OCI-LY7 (cell line): ENCODE measurements at regions not wholly inside any gene's neighbourhood (a gene's known extent, or its start where the extent isn't known, plus 50 kb on each side); places are given as distances from the start of the nearest gene placed in this dataset.
A peak's percentile ranks its signal among the peaks of the same experiment; 100 is the strongest.

Experiments used
- BruUV-seq: library from RNA; stranded (reverse); fragments of 400-500 nt; replicated peaks from 2 replicates; lab custom pipeline; 2021; lab: Mats Ljungman, UMichigan
- CTCF ChIA-PET: fragments of 300-600 bp; sonication (Branson Sonifier 250); formaldehyde crosslinking; loops from one replicate; lab custom pipeline; 2022; ENCODE audit warnings: antibody characterized with exemption; ENCODE audit not compliant: unreplicated experiment; lab: Charles Lee
- POLR2A ChIA-PET: fragments of 300-600 bp; sonication (Branson Sonifier 250); formaldehyde crosslinking; loops from one replicate; lab custom pipeline; 2022; ENCODE audit warnings: antibody characterized with exemption; lab: Charles Lee
- DNase-seq: peaks from one replicate; pipeline ENCODE4 v3.0.0-alpha.2; 2015; ENCODE audit warnings: low spot score
- H2AFZ ChIP-seq: fragments of 200-600 bp; sonication (generic), shearing (Covaris generic); 2 replicates; pipeline ENCODE4 v1.6.1; 2014; ENCODE audit warnings: mild to moderate bottlenecking, antibody characterized with exemption, low read length, moderate library complexity
- H3K27ac ChIP-seq: fragments of 200-600 bp; sonication (generic); 2 replicates; pipeline ENCODE4 v1.5.1; 2014; ENCODE audit warnings: mixed run types, low read depth, mild to moderate bottlenecking, moderate library complexity, low read length, inconsistent platforms; ENCODE audit not compliant: poor library complexity, severe bottlenecking
- H3K36me3 ChIP-seq: fragments of 200-600 bp; sonication (generic); 2 replicates; pipeline ENCODE4 v1.6.1; 2014; ENCODE audit warnings: mild to moderate bottlenecking, antibody characterized with exemption, low read length, moderate library complexity, mixed read lengths; ENCODE audit not compliant: insufficient read depth
- H3K4me1 ChIP-seq: fragments of 200-600 bp; sonication (generic); 2 replicates; pipeline ENCODE4 v1.5.1; 2014; ENCODE audit warnings: mild to moderate bottlenecking, low read length; ENCODE audit not compliant: insufficient read depth, poor library complexity, severe bottlenecking
- H3K4me2 ChIP-seq: fragments of 200-600 bp; sonication (generic); 2 replicates; pipeline ENCODE4 v1.6.1; 2014; ENCODE audit warnings: mild to moderate bottlenecking, low read length
- H3K4me3 ChIP-seq: fragments of 200-600 bp; sonication (generic); 2 replicates; pipeline ENCODE4 v1.5.1; 2014; ENCODE audit warnings: mild to moderate bottlenecking, low read depth, low read length; ENCODE audit not compliant: poor library complexity, severe bottlenecking
- H3K79me2 ChIP-seq: fragments of 200-600 bp; sonication (generic); 2 replicates; pipeline ENCODE4 v1.6.1; 2016; ENCODE audit warnings: low read depth, mild to moderate bottlenecking, low read length, moderate library complexity, mixed read lengths; ENCODE audit not compliant: insufficient read depth
- H3K9me2 ChIP-seq: fragments of 200-600 bp; sonication (generic); 2 replicates; pipeline ENCODE4 v1.6.1; 2016; ENCODE audit warnings: mild to moderate bottlenecking, low read length, mixed read lengths; ENCODE audit not compliant: insufficient read depth
- H3K9me3 ChIP-seq: fragments of 200-600 bp; sonication (generic); 2 replicates; pipeline ENCODE4 v1.6.1; 2014; ENCODE audit warnings: mild to moderate bottlenecking, mixed run types, low read length, mixed read lengths
- H4K20me1 ChIP-seq: fragments of 200-600 bp; sonication (generic); 2 replicates; pipeline ENCODE4 v1.6.1; 2014; ENCODE audit warnings: mild to moderate bottlenecking, antibody characterized with exemption, low read length, moderate library complexity, mixed read lengths; ENCODE audit not compliant: insufficient read depth
- EZH2phosphoT487 ChIP-seq: fragments of 200-600 bp; sonication (generic); IDR thresholded peaks from 2 replicates; pipeline ENCODE4 v1.6.1; 2018; ENCODE audit warnings: low read depth, borderline replicate concordance, mild to moderate bottlenecking, mixed run types, antibody characterized with exemption, low read length, moderate library complexity, mixed read lengths
- intact Hi-C: fragments of 100-400 bp; cut with micrococcal nuclease; formaldehyde crosslinking; loops from one replicate; pipeline ENCODE4 v1.10.0; 2022; ENCODE audit not compliant: unreplicated experiment
- TF ChIP-seq, protein P1 (sequence below): fragments of 200-600 bp; sonication (generic); conservative IDR thresholded peaks from 2 replicates; pipeline ENCODE4 v1.5.1; 2014; ENCODE audit warnings: mild to moderate bottlenecking, antibody characterized with exemption, low read length, moderate library complexity, mixed read lengths

DNA sequence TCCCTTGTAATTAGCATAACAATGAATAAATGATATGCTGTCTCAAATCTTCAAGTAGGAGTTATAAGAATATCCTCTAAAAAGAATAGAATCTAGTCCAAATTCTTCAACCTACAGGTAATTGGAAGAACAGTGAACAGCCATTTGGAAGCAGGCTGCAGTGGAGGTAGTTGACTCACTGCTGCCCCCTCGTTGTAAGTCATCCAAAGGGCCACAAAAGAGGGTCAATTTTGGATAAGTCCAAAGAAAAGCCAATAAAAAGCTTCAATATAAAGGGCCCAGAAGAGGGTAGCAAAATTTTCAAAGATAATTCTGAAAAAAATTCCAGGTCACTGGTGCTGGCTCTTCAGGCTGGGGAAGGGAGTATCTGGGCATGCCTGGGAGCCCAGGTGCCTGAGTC is 60.8 kb upstream of the SSTR4 start:
- ChIA-PET CTCF (no interaction called here), POLR2A (no interaction called here)
- H3K4me2 ChIP-seq, result no peak overlapping the region
- no peak overlapping the region for H2AFZ ChIP-seq
- TF ChIP-seq, protein P1, sequence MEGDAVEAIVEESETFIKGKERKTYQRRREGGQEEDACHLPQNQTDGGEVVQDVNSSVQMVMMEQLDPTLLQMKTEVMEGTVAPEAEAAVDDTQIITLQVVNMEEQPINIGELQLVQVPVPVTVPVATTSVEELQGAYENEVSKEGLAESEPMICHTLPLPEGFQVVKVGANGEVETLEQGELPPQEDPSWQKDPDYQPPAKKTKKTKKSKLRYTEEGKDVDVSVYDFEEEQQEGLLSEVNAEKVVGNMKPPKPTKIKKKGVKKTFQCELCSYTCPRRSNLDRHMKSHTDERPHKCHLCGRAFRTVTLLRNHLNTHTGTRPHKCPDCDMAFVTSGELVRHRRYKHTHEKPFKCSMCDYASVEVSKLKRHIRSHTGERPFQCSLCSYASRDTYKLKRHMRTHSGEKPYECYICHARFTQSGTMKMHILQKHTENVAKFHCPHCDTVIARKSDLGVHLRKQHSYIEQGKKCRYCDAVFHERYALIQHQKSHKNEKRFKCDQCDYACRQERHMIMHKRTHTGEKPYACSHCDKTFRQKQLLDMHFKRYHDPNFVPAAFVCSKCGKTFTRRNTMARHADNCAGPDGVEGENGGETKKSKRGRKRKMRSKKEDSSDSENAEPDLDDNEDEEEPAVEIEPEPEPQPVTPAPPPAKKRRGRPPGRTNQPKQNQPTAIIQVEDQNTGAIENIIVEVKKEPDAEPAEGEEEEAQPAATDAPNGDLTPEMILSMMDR, result peak; percentile 69
- no peak for TF ChIP-seq EZH2phosphoT487
- H3K4me3 ChIP-seq, result no peak overlapping the region
- peak; percentile 2 for DNase-seq
- intact Hi-C loops, result loop anchor here (10.0 kb wide), 1 partner anchor 280 kb away; no protein-coding TSS in a partner anchor
- no peaks in the 10 kb centered on the region for H4K20me1 ChIP-seq
- H3K9me3 ChIP-seq, result no peaks in the 10 kb centered on the region
- no TSS peak for BruUV-seq
- H3K4me1 ChIP-seq, result no peaks in the 10 kb centered on the region
- H3K36me3 ChIP-seq, result no peaks in the 10 kb centered on the region
- no peaks in the 10 kb centered on the region for H3K79me2 ChIP-seq
- no peak overlapping the region for H3K27ac ChIP-seq
- H3K9me2 ChIP-seq, result no peaks in the 10 kb centered on the region

DNA sequence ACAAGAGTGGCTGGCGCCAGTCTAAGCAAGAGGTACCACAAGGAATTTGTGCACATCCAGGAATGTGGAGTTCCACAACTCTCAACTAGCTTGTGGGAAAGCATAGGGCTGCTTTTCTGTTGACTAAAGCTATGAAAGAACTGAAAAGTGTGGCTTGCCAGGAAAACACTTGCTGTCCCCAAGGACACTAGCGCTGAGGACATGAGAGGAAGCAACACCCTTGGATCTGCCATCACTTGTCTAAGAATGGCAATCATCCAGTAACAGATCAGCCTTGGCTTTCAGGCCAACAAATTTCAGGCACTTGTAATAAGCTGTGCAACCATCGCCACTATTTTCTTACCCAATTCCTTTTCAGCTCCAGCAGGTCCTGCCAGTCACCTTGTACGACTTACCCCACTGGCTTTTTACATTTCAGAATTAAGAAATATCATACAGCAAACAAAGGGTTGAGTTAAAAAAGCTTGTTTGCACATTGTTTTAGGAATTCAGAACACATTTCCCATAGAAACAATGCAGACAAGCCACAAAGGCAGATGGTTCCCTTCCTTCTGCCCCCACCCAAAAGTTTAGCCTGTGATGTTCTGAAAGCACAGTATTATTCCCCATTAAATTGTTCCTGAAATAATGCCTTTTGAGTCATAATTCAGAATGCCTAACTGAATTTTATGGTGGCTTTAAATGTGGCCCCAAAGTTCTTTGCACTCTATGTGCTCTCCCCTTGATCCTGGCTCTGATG is 57.9 kb upstream of the SSTR4 start:
- DNase-seq, result no peak
- Histone ChIP-seq H3K4me2 (no peak overlapping the region), H3K4me3 (no peak overlapping the region), H3K36me3 (no peaks in the 10 kb centered on the region), H3K79me2 (no peaks in the 10 kb centered on the region), H3K4me1 (no peaks in the 10 kb centered on the region), H4K20me1 (no peaks in the 10 kb centered on the region), H3K9me3 (no peaks in the 10 kb centered on the region), H3K27ac (no peak overlapping the region), H3K9me2 (no peaks in the 10 kb centered on the region), H2AFZ (no peak overlapping the region)
- intact Hi-C loops, result loop anchor here (10.0 kb wide), 1 partner anchor 282 kb away; no protein-coding TSS in a partner anchor
- BruUV-seq, result no TSS peak
- TF ChIP-seq, protein P1, result no peak
- no peak for TF ChIP-seq EZH2phosphoT487
- ChIA-PET POLR2A (no interaction called here), CTCF (no interaction called here)

DNA sequence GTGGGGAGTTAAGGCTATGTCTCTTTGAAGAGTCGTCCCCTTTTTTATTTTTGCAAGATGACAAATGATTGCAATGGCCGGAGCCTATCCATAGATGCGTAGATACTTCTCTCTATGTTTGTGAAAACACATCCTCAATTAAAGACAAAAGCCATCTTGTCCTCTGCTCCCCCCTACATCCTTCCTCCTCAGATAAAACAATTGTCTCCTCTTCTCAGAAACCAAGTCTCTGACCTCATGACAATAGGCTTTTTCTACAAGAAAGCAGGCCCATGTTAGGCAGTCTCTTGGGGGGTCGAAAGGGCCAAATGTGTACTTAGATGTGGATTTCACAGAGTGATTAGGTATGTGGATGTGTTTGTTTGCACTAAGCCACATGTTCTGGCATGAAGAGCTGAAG is 51.1 kb upstream of the SSTR4 start:
- H3K4me3 ChIP-seq, result no peak overlapping the region
- no peaks in the 10 kb centered on the region for H3K9me2 ChIP-seq
- no peak overlapping the region for H3K27ac ChIP-seq
- intact Hi-C loops, result no loop called here
- no peaks in the 10 kb centered on the region for H3K9me3 ChIP-seq
- H3K36me3 ChIP-seq, result no peaks in the 10 kb centered on the region
- no peak overlapping the region for H2AFZ ChIP-seq
- no peaks in the 10 kb centered on the region for H3K4me1 ChIP-seq
- ChIA-PET CTCF (no interaction called here), POLR2A (no interaction called here)
- TF ChIP-seq, protein P1, result no peak
- TF ChIP-seq EZH2phosphoT487, result no peak
- H3K79me2 ChIP-seq, result no peaks in the 10 kb centered on the region
- no peak for DNase-seq
- no TSS peak for BruUV-seq
- H4K20me1 ChIP-seq, result no peaks in the 10 kb centered on the region
- H3K4me2 ChIP-seq, result no peak overlapping the region
